ENCODE measurements at regions not wholly inside any gene's neighbourhood (a gene's known extent, or its start where the extent isn't known, plus 50 kb on each side); places are given as distances from the start of the nearest gene placed in this dataset.

DNA sequence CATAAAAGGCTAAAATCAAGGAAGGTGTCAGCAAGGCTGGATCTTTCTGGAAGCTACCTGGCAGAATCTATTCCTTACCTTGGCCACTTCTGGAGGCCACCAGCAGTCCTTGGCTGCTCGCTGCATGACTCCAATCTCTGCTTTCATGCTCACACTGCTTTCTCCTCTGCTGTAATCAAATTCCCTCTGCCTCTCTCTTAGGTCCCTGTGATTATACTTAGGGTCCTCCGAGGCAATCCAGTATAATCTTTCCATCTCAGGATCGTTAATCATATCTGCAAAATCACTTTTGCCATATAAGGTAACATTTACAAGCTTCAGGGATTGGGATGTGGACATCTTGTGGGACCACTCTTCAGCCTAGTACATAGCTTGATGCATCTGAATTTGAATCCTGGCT, 110.7 kb upstream of the IVNS1ABP start:
- no peak for DNase-seq

DNA sequence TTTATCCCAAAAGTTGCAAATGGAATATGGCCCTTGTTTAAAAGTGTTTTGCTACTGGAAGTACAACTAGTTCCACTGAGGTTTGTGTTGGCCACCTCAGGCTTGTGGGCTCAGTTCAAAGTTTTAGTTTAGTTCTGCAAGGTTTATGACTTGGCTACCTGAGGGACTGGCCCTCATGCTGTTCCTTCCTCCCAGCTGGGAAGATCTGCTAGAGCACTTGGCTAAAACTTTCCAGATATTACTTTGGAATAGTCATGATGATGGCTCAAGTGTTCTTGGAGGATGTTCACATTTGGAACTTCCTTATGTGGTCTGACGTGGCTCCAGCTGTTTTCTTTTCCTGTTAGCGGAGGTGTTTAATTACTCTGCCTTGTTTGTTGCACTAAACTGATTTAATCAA, 110.2 kb upstream of the IVNS1ABP start:
- DNase-seq, result no peak

GRCh38 chr1:185426848-185427247, 109.8 kb upstream of the IVNS1ABP start:
- DNase-seq, result no peak

DNA sequence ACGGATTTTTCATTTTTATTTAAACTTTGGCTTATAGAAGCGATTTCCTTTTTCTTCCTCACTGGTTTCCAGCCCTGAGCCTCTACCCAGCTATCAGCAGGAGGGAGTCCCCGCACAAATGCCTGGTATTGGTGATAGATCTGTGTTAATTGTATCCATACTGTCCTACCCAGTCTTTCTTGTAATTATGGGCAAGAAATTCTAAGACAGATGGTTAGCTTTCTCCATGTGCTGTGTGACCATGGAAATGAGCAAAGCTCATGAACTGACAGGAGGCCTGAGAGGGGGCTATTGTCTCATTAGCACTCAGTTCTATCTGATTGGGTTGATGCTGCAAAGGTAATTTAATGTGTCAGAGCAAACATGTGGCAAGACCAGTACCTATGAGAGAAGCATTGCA, 108.1 kb upstream of the IVNS1ABP start:
- peak; percentile 36 for DNase-seq

- no peak for DNase-seq
Observed at GRCh38 chr1:185421485-185422107, 104.6 kb upstream of the IVNS1ABP start.

DNA sequence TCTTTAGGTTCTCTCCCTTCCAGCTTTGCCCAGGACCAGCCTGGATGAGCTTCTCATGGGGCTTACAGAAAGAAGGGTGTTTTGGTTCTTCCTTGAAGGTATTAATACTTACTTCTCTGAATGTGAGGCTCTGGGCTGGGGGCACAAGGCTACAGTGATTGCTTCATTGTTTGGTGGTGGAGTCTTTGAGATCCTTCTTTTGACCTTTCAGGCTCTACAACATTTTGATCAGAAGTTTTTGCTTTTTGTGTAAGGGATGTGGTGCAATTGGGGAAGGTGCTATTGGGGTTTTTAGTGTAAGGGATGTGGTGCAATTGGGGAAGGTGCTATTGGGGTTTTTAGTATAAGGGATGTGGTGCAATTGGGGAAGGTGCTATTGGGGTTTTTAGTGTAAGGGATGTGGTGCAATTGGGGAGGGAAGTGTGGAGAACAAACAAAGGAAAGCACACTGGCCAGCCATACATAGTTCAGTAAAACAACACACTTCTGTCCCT, 103.6 kb upstream of the IVNS1ABP start:
- no peak for DNase-seq

DNA sequence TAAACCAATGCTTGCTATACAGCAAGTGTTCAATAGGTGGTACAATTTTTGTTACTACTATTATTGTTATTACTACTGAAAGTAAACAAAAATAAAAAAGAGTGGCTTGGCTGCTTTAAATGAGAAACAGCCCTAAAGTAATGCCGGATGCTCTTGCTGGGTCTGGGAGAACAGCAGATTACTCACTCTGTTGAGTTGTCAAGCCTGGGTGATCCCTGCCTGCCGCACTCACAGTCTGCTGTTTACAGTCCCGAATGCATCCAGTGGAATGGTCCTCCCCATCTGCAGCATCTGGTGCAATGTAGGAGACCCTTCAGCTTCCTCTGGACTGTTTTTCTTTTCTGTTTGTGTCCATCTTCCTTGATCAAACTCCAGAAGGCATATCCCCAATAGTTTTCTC, 102.7 kb upstream of the IVNS1ABP start:
- no peak for DNase-seq

DNA sequence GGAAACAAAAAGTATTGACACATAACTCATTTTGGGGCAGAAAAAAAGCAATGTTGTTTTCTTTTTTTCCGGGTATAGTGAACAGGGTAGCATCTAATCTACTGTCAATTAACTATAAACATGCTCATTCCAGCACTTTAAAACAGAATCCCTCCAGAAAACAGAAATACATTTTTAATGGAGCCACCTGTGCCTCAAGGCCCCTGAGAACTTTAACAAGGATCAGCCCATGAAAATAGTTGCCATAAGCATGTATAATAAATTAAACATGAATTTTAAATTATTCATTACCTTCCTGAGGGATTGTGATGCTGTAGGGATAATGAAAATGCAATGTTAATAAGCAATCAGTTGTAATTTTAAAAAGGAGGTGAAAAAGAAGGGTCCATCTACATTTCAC, 101.4 kb upstream of the IVNS1ABP start:
- DNase-seq, result no peak

- no peak for DNase-seq
Observed at GRCh38 chr1:185412385-185413087, 95.5 kb upstream of the IVNS1ABP start.

DNA sequence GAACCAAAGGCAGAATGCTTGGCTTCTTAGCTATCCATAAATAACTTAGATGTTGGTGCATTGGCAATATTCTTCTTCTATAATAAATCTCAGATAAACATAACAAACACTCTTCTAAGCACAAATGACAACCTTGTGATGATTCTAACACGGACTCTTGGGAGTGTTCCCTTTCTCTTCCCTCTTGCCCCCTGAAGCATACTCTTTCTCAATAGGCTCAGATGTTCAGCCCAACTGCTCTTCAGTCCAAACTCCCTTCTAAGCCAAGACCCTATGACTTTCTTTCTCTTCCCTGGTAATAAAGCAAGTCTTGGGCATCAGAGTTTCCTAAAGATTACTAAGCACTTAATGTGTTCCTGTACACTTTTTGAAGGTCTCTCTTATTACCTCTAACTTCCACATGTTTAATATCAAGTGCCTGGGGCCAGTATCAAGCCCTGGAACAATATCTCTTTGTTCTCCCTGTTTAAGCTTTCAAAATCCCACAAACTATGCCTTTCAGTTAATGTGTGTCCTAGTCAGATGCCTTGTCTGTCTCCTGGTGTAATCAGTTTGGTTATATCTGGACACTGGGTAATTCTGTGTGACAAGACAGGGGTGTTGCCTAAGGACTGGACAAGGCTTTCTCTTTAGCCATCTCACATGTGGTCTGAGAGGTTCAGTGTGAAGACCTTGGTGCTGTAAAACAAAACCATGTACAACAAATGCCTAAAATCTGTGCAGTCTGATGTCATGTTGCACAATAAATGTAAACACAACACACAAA, 92.9 kb upstream of the IVNS1ABP start:
- DNase-seq, result no peak

GRCh38 chr1:185409345-185409744, 92.3 kb upstream of the IVNS1ABP start:
- no peak for DNase-seq

DNA sequence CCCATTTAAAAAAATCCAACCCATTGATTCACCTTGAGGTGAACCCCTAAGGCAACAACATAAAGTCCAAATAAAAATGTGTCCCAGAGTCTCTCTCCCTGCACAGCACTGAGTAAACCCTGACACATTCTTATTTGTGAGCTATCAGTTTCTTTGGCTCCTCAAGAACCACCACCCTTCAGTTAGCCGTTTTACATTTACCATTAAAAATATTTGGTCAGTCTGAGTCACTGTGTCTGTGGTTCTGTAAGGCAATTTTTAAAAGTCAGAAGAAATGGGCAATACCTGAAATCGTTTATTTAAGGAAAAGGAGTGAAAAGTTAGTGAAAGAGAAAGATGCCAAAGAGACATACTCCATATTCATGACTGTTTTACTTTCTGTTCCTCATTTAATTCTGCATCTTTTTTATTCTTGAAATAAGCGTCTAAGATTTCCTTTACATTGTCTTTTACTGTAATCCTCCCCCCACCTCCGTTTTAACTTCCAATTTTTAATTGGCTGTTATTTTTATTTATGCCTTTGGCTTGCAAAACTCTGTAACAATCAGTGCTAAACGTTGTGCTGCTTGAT, 91.7 kb upstream of the IVNS1ABP start:
- DNase-seq, result no peak

DNA sequence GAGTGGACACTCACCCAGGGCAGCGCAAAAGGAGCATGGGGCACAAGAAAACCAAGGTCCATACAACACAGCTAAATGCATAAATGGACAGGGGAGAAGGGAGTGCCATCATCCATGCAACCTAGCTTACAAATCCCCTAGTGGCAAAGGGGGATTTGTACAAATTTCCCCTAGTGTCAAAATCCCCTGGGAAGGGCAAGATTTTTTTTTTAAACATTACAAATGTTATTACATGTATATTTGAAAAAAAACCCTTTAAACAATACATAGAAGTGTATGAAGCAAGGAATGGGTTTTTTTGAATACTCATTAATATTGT, 89.6 kb upstream of the IVNS1ABP start:
- no peak for DNase-seq

DNA sequence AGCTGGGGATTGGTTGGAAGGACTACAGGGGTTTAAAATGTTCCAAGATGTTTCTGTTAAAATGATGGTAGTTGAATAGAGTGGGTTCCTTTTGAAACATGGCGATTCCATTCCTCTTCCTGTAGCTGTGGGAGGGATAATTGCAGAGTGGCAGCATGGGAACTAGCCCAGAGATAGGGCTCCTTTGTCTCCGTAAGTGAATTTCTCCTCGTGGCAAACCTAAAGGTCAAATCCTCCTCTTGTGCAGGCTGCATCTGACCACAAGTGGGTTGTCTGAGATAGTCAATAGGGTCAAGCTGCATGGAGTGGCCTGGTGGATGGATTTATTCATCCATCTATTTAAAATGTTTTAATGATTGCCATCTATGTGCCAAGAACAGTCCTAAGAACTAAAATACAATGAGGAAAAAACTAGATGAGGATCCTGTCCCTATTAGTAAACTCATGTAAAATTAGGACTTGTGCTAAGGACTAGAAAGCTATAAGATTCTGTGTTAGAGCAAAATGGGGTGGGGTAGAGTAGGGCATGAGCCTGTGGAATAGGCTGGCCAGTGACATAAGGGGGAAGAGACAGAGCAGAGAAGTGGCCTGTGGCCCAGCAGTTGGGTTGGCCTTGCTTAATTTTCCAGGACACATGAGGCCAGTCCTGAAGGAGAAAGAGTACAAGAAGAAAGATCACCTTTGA, 89.1 kb upstream of the IVNS1ABP start:
- no peak for DNase-seq

GRCh38 chr1:185404907-185405568, 88.0 kb upstream of the IVNS1ABP start:
- DNase-seq, result no peak

- DNase-seq, result no peak
Observed at GRCh38 chr1:185404291-185404690, 87.2 kb upstream of the IVNS1ABP start.

- DNase-seq, result no peak
Observed at GRCh38 chr1:185402930-185403329, 85.9 kb upstream of the IVNS1ABP start.

DNA sequence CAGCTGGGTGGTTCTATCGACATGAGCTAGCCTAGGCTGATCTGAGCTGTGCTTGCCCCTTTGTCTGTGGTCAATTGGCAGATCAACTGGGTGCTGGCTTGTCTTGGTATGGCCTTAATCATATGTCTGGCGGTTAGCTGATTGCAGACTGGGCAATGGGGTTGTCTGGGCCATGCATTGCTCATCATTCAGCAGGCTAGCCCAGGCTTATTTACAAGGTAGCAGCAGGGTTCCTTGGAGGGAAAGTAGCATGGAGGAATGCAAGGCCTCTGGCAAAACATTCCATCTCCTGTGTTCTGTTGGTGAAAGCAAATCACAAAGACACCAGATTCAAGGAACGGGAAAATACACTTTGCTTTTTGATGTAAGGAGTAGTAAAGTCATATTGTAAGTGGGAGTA, 84.0 kb upstream of the IVNS1ABP start:
- DNase-seq, result no peak

- DNase-seq, result no peak
Observed at GRCh38 chr1:185400052-185400451, 83.0 kb upstream of the IVNS1ABP start.

DNA sequence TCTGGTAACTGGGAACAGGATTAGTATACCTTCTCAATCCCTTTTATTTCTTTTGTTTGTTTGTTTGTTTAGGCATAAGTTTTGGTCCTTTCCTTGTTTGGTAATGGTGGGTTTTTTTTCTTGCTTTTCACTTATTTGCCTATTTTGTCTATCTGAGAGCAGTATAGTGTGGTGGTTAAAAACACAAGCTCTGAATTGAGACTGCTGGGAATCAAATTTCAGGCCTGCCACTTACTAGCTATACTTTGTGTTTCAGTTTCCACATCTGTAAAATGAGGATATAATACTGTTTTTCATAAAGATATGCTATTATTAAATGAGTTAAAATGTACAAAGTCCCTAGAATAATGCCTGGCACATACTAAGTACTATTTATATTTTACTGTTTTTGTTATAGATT, 81.6 kb upstream of the IVNS1ABP start:
- DNase-seq, result no peak

DNA sequence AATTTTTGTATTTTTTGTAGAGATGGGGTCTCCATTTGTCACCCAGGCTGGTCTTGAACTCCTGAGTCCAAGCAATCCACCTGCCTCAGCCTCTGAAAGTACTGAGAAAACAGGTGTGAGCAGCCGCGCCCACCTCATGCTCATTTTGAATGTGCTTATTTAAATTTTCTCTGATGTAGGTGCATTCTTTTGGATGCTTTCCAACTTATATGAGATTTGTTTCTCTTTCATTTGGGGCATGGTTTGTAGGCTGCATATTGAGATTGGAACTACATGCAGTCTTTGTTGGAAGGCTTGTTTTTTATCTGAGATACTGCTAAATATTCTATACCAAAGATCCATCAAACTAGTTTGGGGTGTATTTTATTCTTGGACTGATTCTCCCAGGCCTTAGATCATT, 81.0 kb upstream of the IVNS1ABP start:
- no peak for DNase-seq

GRCh38 chr1:185397183-185397582, 80.1 kb upstream of the IVNS1ABP start:
- no peak for DNase-seq

DNA sequence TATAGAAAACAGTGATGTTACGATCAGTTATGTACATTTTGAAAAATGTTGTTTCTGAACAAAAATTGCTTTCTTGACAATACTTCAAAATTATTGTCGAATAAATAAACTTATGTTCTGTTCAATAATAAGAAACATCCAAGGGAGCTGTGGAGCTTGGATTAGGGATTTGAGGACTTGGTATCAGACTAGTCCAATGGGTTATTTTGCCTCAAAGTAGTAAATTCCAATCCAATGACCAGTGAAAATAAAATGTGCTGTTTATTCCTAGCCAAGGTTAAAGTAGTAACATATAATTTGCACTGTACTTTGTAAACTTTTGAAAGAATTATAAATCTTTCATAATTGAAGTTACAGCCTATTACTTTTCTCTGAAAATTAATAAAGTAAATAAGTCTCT, 79.1 kb upstream of the IVNS1ABP start:
- no peak for DNase-seq

Data from eye (tissue), 1 donor.